ENCODE measurements at regions not wholly inside any gene's neighbourhood (a gene's known extent, or its start where the extent isn't known, plus 50 kb on each side); places are given as distances from the start of the nearest gene placed in this dataset.

DNA sequence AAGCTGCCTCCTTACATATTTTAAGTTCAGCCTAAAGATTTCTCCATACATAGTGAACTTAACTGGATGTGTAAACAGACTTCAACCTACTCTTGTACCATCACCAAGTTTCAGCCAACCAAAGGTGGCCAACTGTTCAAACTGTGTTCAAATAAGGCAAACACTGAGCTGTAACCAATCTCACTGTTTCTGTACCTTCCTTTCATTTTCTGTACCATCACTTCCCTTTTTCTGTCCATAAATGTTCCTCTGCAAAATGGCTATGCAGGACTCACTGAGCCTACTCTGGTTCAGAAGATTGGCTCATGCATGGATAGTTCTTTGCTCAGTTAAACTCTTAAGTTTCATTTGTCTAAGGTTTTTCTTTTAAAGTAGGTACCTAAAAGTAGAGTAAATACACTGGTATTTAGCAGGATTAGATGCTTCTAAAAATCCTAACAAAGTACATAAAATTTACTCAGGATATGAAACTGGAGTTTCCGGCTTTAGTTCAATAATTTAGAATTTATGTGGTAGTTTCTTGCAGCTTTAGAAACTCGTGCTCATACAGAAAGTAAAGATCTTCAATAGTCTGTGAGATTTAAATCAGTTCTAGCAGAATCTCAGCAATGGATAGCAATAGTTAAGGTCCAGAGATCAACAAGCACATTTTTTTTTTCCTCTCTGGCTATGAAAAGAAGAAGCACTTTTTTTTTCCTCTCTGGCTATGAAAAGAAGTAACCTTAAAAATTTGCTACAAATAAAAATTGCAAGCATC is 282.0 kb upstream of the PPFIA2 start:
- DNase-seq (ENCODE audit: low spot score) = no peak

DNA sequence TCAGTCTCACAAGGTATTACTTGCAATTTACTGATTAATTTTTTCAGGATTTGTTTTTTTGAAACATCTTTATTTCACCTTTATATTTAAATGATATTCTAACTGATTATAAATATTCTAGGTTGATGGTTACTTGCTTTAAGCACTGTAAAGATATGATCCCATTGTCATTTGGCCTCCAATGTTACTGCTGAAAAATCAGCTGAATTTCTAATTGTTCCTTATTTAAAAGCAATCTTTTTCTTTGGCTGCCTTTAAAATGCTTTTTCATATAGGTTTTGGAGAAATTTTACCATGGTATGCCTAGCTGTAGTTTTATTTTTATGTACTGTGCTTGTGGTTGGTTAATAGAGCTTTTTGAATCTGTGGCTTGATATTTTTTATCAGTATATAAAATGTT is 275.6 kb upstream of the PPFIA2 start:
- DNase-seq (ENCODE audit: low spot score) = no peak

DNA sequence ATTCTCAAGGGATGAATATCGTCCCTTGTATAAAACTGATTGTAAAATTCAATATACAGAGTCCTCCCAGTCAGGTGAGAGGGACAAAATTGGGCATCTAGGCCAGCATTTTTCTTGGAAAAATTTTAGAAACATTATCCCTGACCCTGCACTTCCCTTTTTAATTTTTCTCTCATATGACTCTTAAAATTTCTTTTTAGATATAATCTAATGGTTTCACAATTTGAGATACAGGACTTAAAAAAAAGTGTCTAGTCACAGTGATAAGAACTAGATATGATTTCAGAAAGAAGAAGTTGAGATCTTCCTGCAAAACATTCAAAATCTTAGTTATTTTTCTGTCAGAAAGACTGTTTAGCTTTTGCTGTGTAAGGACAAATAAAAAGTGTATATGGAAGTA is 270.8 kb upstream of the PPFIA2 start:
- no peak for DNase-seq (ENCODE audit: low spot score)

DNA sequence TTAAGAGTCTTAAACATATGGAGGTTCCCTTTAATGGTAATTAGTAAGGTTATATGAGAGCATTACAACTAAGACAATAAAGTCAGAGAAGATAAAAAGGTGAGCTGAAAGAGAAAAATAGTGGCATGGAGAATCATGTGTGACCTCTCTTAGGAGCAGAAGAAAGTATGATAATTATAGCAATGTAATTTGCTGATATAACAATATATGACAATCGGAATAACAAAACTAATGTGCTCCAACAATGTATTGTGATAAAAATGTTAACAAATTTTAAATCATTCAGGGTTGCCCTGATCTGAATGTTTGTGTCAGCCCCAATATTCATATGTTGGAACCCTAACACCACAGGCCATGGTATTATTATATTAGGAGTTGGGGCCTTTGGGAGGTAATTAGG is 269.6 kb upstream of the PPFIA2 start:
- no peak for DNase-seq (ENCODE audit: low spot score)

DNA sequence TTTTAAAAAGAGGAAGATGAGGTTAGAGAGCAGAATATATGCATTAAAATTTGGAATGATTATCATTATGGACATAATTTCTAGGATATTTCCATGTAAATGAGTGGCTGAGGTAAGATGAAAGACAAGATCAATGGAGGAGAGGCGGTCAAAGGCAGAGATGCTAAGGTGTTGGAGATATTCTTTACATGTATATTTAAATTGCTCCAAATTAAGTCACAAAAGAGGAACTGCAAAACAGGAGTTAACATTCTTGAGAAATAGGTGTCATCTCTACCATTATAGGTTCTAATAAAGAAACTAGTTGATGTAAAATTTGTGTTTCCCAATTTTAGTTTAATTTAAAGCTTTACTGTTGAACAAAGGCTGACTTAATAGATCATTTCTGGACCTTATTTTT is 268.5 kb upstream of the PPFIA2 start:
- no peak for DNase-seq (ENCODE audit: low spot score)

DNA sequence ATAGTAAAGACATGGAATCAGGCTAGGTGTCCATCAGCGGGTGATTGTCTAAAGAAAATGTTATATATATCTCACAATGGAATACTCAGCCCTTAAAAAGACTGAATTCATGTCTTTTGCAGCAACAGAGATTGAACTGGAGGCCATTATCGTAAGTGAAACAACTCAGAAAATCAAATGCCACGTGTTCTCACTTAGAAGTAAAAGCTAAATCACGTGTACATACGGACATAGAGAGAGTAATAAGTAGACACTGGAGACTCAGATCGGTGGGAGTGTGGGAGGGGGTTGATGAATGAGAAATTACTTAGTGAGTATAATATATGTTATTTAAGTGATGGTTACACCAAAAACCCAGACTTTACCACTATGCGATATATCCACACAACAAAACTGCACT is 266.3 kb upstream of the PPFIA2 start:
- DNase-seq (ENCODE audit: low spot score) = no peak

DNA sequence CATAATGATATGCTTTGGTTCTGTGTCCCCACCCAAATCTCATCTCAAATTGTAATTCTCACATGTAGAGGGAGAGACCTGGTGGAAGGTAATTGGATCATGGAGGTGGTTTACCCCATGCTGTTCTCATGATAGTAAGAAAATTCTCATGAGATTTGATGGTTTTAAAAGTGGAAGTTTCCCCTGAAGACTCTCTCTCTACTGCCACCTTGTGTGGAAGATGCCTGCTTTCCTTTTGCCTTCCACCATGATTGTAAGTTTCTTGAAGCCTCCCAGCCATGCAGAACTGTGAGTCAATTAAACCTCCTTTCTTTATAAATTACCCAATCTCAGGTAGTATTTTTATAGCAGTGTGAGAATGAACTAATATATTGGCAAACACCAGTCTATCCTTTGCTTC is 260.4 kb upstream of the PPFIA2 start:
- DNase-seq (ENCODE audit: low spot score) = no peak

DNA sequence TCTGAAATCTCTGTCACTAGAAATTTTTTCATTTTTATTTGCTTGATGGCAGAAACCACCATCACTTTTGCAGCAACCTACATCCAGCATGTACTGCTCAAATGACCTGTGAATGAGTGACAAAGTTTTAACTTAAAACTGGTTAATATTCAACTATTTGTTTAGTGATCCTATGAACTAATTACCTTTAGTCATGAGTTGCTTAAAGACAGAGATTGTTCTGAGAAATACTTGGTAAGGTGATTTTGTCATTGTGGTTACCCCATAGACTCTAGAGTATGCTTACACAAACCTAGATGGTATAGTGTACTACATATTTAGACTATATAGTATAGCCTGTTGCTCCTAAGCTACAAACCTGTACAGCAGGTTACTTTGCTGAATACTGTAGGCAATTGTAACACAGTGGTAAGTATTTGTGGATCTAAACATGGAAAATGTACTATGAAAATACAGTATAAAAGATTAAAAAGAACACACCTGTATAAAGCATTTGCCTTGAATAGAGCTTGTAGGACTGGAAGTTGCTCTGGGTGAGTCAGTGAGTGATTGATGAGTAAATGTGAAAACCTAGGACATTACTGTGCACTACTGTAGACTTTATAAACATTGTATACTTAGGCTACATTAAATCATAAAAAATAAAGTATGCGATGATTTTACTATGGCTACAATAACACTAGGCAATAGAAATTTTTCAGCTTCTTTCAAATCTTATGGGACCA is 256.6 kb upstream of the PPFIA2 start:
- DNase-seq (ENCODE audit: low spot score) = no peak

DNA sequence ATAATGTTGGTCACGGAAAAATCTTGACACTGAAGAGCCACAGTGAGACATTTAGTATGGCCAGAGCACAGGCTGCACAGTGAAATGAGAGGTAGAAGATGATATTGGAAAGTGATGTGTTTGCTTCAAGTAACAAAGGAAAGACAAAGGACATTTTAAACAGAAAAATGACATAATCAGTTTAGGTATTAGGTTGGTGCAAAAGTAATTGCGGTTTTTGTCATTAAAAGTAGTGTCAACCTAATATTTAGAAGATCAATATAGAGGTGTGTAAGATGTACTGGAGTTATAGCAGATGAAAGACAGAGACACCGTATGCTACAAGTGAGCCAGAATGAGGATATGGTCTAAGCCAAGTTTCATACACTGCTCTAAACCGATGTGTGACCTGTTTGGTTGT is 253.0 kb upstream of the PPFIA2 start:
- no peak for DNase-seq (ENCODE audit: low spot score)

DNA sequence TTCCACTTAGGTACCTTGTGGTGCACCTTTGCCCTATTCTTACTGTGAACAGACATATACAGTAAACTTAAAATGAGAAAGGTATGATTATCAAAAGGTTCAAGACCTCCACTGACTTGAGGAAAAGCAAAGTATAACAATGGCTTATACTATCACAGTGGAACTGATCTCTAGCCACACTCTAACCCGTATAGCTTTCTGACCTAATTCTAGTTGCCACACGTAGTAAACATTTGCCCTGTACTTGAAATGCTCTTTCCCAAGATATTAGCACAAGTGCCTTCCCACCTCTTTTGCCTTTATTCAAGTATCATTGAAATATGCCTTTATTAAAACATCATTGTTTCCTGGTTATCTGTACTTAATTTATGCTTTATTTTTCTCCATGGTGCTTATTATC is 250.4 kb upstream of the PPFIA2 start:
- no peak for DNase-seq (ENCODE audit: low spot score)

DNA sequence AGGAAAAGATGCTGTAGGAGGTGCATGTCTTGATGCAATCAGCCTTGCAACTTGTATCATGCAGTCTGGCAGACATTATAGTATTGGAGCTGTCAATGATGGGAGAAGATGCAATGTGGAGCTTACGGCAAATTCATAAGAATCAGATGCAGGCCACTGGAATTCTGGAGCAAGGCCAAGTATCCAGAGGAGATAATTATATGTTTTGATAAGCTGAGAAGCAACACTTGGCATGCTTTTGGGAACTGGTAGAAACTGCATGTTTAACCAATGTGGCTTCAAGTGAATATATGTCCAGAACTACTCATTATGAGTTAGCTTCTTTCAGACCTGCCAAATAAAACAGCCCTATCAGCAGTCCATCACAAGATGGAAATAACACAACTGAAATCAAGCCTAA is 249.1 kb upstream of the PPFIA2 start:
- no peak for DNase-seq (ENCODE audit: low spot score)

DNA sequence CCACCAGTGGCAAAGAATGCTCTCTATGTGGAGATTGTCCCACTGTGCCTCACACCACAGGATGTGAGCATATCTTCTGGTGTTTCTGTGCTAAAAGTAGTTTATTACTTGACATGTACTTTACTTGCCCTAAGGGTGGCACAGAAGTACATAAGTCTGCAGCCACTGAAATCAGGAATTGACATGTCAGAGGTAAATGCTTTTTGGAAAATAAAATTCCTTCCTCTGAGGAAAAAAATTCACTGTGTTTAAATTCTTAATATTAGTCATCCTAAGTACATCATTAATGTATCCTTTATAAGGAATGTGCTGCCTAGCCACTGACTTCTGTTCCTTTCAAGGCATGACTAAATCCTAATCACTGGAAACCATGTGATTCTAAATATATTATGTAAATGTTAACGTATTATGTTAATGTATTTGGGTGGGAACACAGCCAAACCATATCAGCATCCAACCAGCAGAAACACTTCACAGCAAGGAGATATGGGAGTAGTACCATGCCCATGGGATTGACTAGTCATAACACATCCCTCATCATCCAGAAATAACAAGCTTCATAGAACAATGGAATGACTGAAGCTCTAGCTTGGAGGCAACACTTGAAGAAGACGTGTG is 239.7 kb upstream of the PPFIA2 start:
- DNase-seq (ENCODE audit: low spot score) = no peak

DNA sequence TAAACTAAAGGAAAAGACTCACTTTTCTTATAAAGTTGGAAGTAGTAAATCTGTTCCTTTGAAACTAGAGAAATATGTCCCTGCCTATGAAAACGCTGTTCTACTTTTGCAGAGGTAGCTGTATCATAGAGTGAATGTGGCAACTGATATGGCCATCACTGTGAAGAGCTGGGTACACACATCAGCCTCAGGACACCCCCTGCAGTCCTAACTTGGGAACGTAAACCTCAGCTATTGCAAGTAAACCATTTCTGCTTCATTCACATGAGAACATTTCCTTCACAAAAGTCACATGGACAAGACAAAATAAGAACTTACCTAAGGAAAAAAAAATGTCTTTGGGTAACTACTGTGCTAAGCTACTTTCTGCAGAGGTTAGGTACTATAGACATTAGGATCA is 233.3 kb upstream of the PPFIA2 start:
- peak; percentile 30 for DNase-seq (ENCODE audit: low spot score)

DNA sequence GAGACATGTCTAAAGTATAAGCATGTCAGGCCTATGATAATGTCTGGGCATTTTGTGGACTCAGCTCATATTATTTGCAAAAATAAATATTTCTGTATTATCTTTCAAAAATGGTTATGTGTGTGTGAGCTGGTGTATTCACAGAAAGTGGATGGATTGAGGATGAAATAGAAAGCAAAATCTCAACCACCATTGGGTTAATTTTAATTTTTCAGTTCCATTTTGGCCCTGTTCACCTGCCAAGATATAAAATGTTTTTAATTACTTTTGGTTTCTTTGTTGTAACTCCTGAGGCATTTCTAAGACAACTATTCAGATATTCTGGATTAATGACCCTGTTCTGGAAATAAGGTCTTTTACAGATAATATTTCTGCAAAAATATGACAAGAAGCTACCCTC is 232.7 kb upstream of the PPFIA2 start:
- DNase-seq (ENCODE audit: low spot score) = no peak

DNA sequence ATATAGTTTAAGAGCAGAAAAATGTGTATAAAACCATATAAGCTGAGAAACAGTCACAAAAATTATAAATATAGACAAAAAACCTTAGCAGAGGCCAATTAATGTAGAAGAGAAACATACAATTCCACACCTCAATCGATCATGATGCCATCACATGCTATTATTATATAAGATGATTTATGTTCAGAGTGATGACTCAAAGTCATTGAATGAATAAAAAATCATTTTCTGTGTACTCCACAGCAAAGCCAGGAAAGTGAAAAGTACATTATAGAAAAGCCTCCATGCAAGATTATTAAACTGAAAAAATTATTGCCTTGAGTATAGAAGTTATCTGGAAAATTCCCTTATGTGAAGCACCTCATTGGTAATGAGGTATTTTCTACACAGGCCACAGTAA is 229.2 kb upstream of the PPFIA2 start:
- no peak for DNase-seq (ENCODE audit: low spot score)

DNA sequence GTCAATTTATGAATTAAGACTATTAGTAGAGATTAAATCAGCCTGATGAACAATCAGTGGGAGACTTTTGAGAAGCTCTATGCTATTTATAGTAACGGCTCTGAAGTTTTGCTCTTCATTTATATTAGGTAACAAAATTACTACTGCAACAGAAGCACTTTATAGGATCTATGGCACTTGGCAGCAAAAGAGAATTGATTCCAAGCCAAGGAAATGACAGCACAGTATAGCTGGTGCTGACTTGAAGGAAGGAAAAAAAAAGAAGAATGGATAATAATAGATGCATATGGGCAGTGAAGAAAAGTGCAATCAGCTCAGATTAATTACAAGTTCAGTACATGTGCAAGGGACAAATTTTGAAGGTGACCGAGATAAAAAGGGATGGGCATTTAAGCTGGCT is 228.2 kb upstream of the PPFIA2 start:
- DNase-seq (ENCODE audit: low spot score) = no peak

DNA sequence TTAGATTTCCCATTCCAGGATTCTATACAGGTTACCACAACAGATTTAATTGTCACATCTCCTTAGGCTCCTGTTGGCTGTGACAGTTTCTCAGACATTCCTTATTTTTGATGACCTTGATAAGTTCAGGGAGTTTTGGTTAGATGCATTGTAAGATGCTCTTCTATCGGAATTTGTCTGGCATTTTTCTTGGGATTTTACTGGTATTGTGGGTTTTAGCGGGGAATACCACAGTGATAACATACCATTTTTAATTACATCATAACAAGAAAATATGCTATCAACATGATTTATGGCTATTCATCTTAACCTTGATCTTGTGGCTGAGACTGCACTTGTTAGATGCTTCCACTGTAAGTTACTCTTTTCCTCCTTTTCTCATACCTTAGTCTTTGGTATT is 217.5 kb upstream of the PPFIA2 start:
- DNase-seq (ENCODE audit: low spot score) = no peak

DNA sequence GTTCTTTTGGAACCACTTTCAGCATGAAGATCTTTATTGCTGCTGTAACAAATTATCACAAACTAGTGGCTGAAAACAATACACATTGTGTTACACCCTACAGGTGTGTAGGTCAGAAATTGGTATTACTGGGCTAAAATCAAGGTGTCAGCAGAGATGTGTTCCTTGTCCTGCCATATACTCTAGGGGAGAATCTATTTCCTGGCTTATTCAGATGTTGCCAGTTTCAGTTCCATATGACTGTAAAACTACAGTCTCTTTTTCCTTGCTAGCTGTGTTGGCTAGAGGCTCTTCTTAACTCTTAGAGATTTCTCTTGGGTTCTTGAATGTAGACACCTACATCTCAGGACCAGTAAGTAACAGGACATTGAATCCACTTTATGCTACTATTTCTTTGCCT is 215.6 kb upstream of the PPFIA2 start:
- no peak for DNase-seq (ENCODE audit: low spot score)

DNA sequence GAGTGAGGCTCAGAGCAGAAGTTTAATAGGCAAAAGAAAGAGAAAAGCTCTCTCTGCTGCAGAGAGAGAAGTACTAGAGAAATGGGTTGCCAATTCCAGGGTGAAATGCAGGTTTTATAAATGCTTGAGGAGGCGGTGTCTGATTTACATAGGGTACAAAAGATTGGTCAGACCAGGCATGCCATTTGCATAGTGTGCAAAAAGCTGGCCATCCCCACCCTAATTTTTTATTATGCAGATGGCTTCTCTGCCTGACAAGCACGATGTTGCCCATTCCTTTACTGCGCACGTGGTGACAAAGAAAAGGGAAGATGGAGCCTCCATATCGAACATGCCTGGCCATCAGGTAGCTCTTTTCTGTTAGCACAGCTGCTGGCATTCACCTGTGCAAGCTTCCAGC is 209.3 kb upstream of the PPFIA2 start:
- no peak for DNase-seq (ENCODE audit: low spot score)

DNA sequence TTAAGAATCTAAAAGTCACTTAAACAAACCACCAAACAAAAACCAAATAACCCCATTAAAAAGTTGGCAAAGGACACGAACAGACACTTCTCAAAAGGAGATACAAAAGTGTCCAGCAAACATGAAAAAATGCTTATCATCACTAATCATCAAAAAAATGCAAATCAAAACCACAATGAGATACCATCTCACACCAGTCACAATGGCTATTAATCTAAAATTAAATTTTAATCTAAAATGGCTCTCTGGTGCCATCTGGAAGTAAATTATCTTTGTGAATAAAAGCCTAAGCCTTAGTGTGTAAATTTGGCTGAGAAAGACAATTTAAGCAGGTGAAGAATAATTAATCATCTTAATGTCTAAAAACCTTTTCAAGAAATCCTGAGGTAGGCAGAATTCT is 204.5 kb upstream of the PPFIA2 start:
- DNase-seq (ENCODE audit: low spot score) = no peak

DNA sequence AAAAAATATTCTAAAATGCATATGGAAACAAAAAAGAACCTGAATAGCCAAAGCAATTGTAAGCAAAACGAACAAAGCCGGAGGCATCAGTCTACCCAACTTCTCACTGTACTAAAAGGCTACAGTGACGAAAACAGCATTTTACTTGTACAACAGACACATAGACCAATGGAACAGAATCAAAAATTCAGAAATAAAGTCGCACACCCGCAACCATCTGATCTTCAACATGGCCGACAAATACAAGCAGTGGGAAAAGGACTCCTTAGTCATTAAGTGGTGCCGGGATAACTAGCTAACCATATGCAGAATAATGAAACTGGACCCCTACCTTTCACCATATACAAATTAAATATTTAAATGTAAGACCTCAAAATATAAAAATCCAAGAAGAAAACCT is 203.9 kb upstream of the PPFIA2 start:
- no peak for DNase-seq (ENCODE audit: low spot score)

DNA sequence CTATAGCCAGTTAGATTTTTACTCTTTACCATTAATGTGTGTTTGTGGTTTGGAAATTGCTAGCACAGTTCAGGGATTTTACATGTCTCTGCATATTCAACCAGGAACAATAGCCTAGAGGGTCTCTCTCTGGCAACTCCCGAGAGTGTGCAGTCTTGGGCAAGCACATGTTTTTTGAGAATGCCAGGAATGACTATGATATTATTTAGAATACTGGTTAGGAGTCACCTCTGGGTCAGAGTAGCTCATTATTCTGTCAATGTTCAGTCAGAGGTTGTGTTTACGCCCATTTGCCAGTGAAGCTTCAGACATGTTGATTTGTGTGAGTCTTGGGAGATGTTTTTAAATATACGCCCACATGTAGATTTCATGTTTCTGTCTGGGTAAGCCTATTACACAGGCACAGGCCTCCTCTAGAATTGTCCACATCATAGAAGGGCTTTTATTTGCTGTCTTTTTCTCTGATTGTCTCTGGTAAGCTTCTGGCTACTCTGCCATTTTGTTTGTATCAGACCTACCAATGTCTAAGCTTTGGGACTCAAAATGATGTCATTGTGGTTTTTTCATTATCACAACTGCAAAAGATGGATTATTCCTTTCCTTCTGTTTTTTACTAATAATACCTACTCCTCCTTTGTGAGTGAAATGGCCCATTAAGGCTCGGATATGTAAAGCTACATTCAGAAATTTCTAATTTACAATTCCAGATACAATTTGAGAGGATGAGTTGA is 203.1 kb upstream of the PPFIA2 start:
- no peak for DNase-seq (ENCODE audit: low spot score)

DNA sequence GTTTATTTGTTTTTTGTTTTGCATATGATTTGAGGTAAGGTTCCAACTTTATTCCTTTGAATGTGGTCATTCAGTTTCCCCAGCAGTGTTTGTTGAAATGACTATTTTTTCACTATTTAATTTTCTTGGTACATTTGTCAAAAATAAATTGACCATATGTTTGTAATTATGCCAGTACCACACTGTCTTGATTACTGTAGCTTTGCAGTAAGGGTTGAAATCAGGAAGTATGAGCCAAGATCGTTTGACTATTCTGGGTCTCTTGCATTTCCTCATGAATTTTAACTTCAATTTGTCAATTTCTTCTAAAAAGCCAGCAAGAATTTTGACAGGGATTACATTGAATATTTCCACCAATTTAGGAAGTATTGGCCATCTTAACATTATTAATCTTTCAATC is 199.3 kb upstream of the PPFIA2 start:
- DNase-seq (ENCODE audit: low spot score) = no peak

Data from CD4-positive, alpha-beta T cell treated with Interleukin-6 at 100 ng/mL for 8 hours (primary cell).